ENCODE measurements at regions not wholly inside any gene's neighbourhood (a gene's known extent, or its start where the extent isn't known, plus 50 kb on each side); places are given as distances from the start of the nearest gene placed in this dataset.

DNA sequence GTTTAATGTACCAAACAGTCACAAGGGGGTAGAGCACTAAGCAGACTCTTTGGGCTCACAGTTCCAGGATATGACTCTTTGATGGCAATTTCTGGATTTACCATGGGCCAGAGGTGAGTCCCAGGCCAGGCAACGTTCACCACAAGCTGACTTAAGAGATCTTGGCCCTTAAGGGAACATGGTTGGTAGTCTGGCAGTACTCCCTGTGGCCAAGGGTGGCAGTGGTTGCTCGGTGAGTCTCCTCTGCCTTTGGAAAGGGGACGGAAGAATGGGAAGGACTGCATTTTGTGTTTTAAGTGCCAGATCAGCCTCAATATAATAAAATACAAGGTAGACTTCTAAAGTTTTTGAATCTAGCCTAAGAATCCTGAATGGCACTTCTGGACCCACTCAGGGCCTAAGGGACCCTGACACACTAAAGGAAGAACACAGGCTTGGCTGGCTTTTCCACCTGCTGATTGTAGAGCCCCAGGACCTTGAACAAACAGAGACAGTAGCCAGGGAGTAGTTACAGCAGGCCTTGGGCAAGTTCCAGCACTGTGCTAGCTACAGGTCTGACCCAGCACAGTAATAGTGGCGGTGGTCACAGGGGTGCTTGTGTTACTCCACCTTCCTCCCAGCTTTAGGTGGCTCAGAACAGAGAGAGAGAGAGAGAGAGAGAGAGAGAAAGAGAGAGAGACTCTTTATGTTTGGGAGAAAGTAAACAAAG is 730.7 kb upstream of the ALCAM start:
- in situ Hi-C loops (cut with HindIII; ENCODE audit: low sequenced_read_pairs), result loop anchor here (25.0 kb wide), 1 partner anchor 726 kb away; the partner anchor contains the start of gene ALCAM

- in situ Hi-C loops (cut with HindIII; ENCODE audit: low sequenced_read_pairs), result loop anchor here (25.0 kb wide), 1 partner anchor 719 kb away; the partner anchor contains the start of gene ALCAM
Observed at GRCh38 chr3:104642827-104643226, 723.9 kb upstream of the ALCAM start.

- in situ Hi-C loops (cut with HindIII; ENCODE audit: low sequenced_read_pairs), result loop anchor here (25.0 kb wide), 1 partner anchor 716 kb away; the partner anchor contains the start of gene ALCAM
Observed at GRCh38 chr3:104646196-104646595, 720.5 kb upstream of the ALCAM start.

GRCh38 chr3:104648823-104649222 is 717.9 kb upstream of the ALCAM start:
- in situ Hi-C loops (cut with HindIII; ENCODE audit: low sequenced_read_pairs), result loop anchor here (25.0 kb wide), 1 partner anchor 713 kb away; the partner anchor contains the start of gene ALCAM

DNA sequence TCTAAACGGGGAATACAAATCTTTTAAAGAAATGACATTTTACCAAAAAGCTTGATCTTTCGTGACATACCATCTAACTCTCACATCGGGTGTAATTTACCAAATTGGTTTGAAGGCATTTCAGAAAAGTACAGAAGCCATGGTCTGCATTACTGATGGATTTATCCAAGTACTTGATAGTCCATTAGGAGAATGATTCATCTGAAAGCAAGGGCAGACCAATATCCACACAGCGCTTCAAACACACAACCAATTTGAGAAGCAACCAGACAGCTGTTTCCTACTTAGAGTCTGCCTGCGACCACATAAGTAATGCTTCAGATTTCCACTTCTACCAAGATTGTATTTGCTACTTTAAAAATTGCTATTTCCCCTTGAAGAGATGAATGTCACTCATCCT is 697.6 kb upstream of the ALCAM start:
- in situ Hi-C loops (cut with HindIII; ENCODE audit: low sequenced_read_pairs), result no loop called here

DNA sequence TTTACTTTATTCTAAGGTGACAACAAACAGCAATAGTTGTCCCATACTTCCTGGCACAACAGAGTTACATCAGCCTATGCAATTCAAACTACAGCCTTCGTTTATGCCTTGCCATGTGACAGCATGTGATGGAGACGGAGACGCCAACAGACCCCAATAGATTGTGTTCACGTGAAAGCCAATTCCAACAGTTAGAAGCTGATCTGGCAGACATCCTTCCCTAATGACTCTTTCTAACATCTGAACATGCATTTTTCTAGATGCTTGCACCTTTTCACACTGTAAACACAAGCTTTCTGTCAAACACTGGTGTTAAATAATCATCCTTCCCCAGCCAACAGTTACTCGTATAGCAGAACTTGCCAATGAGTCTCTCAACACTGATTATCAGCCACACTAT is 694.4 kb upstream of the ALCAM start:
- in situ Hi-C loops (cut with HindIII; ENCODE audit: low sequenced_read_pairs), result no loop called here

DNA sequence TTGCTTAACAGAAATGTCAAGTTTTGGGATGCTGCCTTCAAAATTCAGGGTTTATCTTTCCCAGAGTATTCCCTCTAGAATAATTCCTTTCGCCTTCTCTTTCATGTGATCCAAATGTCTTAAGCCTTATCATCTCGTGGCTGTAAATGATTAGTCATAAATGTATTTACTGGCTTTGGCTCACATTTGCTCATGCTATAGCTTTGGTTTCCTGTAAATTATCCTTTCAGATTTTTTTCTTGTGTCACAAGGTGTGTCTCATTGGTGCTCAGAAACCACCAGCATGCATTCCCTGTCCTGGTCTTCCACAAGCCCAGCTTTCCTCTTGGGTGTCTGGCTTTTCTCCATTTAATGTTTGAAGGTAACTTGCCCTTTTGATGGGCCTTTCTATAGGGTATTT is 692.7 kb upstream of the ALCAM start:
- in situ Hi-C loops (cut with HindIII; ENCODE audit: low sequenced_read_pairs), result no loop called here

- in situ Hi-C loops (cut with HindIII; ENCODE audit: low sequenced_read_pairs), result no loop called here
Observed at GRCh38 chr3:104676241-104676640, 690.5 kb upstream of the ALCAM start.

DNA sequence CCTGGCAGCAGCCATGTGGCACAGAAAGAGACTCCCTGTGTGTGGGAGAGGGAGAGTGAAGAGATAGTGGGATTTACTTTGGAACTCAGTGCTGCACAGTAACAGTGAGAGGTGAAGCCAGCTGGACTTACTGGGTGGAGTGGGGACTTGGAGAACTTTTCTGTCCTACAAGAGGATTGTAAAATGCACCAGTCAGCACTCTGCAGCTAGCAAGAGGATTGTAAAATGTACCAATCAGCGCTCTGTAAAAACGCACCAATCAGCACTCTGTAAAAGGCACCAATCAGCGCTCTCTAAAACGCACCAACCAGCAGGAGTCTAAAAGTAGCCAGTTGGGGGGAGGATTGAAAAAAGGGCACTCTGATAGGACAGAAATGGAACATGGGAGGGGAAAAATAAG is 688.8 kb upstream of the ALCAM start:
- in situ Hi-C loops (cut with HindIII; ENCODE audit: low sequenced_read_pairs), result no loop called here

DNA sequence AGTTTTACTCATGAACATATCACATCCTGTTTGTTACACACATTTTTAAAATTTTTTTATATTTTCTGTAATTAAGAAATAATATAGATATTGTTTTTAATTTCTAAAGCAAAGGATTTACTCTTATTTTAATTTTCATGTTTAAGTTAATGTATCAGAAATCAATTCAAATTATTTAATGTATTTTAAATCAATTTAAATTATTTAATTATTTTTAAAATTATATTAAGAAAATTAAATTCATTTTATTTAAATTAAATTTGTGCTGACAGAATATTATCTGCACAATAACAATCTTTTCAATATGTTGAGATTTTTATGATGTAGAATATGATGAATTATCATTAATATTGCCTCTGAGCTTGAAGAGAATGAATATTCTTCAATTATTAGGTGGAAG is 681.2 kb upstream of the ALCAM start:
- in situ Hi-C loops (cut with HindIII; ENCODE audit: low sequenced_read_pairs), result no loop called here

DNA sequence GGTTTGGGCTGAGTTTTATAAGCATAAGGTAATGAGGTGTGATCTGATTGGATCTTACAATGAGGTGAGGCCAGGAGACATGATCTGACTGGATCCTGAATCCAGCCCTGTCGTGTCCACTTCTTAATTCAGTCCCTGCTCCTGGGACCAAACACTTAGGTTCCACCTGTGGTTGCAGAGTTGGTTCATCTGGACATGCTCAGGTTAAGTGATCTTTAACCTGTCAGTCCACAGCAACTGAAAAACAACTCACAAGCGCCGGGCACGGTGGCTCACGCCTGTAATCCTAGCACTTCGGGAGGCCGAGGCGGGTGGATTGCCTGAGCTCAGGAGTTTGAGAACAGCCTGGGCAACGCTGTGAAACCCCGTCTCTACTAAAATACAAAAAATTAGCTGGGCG is 679.3 kb upstream of the ALCAM start:
- in situ Hi-C loops (cut with HindIII; ENCODE audit: low sequenced_read_pairs), result no loop called here

DNA sequence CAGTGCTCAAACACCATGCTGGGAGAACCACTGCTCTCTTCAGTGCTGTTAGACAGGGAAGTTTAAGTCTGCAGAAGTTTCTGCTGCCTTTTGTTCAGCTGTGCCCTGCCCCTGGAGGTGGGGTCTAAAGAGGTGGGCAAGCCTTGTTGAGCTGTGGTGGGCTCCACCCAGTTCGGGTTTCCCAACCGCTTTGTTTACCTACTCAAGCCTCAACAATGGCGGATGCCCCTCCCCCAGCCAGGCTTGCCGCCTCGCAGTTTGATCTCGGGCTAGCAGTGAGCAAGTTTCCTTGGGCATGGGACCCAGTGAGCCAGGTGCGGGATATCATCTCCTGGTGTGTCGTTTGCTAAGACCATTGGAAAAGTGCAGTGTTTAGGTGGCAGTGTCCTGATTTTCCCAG is 670.2 kb upstream of the ALCAM start:
- in situ Hi-C loops (cut with HindIII; ENCODE audit: low sequenced_read_pairs), result no loop called here

DNA sequence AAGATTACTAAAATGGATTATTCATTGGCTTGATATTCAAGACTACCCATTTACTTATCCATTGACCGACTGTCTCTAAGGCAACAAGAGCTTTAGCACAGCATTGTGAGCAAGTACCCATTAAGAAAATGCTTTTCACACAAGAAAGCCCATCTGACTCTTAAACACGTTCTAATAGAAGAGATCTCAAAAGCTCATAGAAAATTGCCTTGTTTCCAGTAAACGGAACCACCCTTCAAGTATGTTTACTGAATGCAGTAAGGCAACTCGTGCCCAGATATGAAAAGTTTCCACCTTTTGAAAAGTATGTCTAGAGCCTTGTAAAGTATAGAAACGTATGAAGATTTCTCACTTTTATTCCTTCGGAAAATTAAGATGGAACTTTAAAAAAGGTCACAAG is 655.3 kb upstream of the ALCAM start:
- in situ Hi-C loops (cut with HindIII; ENCODE audit: low sequenced_read_pairs), result no loop called here

DNA sequence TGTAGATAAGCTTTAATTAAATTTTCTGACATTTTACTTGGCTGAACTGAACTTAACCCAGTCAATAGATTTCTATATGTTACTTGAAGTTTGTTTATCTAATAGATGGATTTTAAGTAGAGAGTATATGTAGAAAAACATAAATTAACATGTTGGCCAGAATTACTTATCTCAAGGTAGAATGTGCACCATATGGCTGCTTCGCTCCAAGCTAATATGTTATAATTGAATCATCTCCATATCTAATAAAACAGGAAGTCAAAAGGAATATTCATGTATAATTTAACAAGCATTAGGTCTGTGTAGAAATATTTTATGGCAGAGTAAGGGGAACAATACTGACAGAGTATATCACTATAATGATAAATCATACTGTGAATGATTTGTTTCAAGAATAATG is 650.7 kb upstream of the ALCAM start:
- in situ Hi-C loops (cut with HindIII; ENCODE audit: low sequenced_read_pairs), result no loop called here

DNA sequence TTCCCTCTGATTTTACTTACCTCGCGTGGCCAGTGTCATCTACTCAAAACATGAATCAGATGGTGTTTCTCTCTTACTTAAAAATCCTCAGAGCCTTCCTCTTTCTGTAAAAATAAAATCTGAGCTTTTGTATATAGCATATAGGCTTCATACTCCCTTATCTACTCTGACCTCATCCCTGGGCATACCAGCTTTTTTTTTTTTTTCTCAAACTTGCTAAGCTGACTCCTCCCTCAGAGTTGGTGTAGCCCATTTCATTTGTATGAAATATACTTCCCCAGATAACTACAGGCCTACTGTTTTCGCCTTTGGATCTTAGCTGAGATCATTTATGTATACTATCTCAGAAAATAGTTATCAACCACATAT is 648.9 kb upstream of the ALCAM start:
- in situ Hi-C loops (cut with HindIII; ENCODE audit: low sequenced_read_pairs), result no loop called here

- in situ Hi-C loops (cut with HindIII; ENCODE audit: low sequenced_read_pairs), result no loop called here
Observed at GRCh38 chr3:104723000-104723399, 643.7 kb upstream of the ALCAM start.

DNA sequence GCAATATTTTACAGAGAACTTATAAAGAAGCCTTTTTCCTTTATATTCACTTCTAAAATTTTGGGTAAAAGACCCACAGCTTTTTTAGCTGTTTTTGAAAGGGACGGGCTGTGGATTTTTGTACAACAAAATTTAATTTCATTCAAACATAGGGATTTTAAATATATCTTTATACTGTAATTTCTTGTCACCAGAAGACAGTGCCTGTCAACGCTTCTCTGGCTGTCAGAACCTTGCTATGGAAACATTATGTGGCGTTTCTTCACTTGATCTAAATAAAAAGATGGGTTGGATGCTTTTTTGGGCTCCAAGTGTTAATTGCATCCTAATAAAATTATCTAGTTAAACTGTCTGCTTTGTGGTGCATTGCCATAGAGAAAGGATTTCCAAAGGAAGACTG is 635.6 kb upstream of the ALCAM start:
- in situ Hi-C loops (cut with HindIII; ENCODE audit: low sequenced_read_pairs), result no loop called here

DNA sequence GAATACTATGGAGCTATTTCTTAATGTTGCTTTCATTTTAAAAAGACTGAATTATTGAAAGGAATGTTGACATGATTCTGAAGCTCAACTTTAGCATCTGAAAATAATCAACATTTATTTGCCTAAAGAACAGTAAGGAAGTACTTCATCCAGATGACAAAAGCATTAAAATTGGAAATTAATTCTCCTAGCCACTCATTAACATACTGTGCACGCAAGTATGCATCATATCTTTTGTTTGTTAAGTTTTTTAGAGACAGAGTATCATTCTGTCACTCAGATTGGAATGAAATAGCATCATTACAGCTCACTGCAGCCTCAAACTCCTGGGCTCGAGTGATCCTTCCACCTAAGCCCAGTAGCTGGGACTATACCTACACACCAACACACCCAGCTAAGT is 632.1 kb upstream of the ALCAM start:
- in situ Hi-C loops (cut with HindIII; ENCODE audit: low sequenced_read_pairs), result no loop called here

DNA sequence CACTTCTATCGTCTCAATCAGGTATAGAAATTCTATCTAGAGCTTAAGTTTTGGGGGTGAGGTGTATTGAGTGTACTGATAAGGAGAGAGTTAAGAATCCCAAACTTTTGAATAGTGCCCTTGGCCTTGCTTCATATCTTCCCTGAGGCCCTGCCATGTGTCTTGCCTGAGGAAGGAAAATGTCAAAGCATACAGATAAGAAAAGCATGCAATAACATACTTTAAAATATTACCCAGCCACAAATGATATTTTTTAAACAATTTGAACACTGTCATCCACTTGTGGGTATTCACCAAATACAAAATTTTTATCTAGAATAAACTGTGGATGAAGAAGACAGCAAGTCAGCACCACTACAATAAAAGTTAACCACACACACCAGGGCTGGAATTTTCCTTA is 631.0 kb upstream of the ALCAM start:
- in situ Hi-C loops (cut with HindIII; ENCODE audit: low sequenced_read_pairs), result no loop called here

- in situ Hi-C loops (cut with HindIII; ENCODE audit: low sequenced_read_pairs), result no loop called here
Observed at GRCh38 chr3:104738271-104738670, 628.4 kb upstream of the ALCAM start.

- in situ Hi-C loops (cut with HindIII; ENCODE audit: low sequenced_read_pairs), result no loop called here
Observed at GRCh38 chr3:104740874-104741379, 625.8 kb upstream of the ALCAM start.

- in situ Hi-C loops (cut with HindIII; ENCODE audit: low sequenced_read_pairs), result no loop called here
Observed at GRCh38 chr3:104742044-104742443, 624.7 kb upstream of the ALCAM start.

DNA sequence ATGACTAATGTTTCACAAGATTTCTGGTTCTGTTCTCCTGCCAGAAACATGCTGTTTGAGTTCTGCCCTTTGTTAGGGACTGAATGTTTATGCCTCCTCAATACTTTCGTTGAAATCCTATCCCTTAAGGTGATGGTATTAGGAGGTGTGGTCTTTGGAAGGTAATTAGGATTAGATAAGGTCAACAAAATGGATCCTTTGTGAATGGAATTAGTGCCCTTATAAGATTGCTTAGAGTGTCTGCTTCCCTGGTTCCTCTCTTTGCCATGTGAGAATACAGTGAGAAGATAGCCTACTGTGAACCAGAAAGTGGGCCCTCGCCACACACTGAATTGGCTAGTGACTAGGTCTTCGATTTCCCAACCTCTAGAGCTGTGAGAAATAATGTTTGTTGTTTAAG is 621.4 kb upstream of the ALCAM start:
- in situ Hi-C loops (cut with HindIII; ENCODE audit: low sequenced_read_pairs), result no loop called here

Measured in endothelial cell of hepatic sinusoid (primary cell).